Tibial nerve (tissue), 4 donors: ENCODE measurements at regions not wholly inside any gene's neighbourhood (a gene's known extent, or its start where the extent isn't known, plus 50 kb on each side); places are given as distances from the start of the nearest gene placed in this dataset.

Experiments used
- DNase-seq, 2 donors: peaks; one replicate each; pipeline ENCODE4 v3.0.0-alpha.2; 2019; ENCODE audit warnings: low spot score in 2 of 2
- H3K27ac ChIP-seq, 4 donors: fragments of 200-600 bp; sonication (generic) in 3 of 4; one replicate each; pipeline ENCODE4 v1.5.1; 2017 to 2019; ENCODE audit warnings: mild to moderate bottlenecking in 1 of 4
- H3K27me3 ChIP-seq, 2 donors: fragments of 200-600 bp; sonication (generic) in 1 of 2; one replicate each; pipeline versions ENCODE4 v1.5.1 to v1.6.0; 2017 to 2019
- H3K36me3 ChIP-seq, 3 donors: fragments of 200-600 bp; sonication (generic); one replicate each; pipeline ENCODE4 v1.5.1; 2018 to 2019
- H3K4me1 ChIP-seq, 4 donors: fragments of 200-600 bp; sonication (generic) in 3 of 4; one replicate each; pipeline ENCODE4 v1.5.1; 2017 to 2019
- H3K4me3 ChIP-seq, 4 donors: fragments of 200-600 bp; sonication (generic) in 3 of 4; one replicate each; pipeline ENCODE4 v1.5.1; 2017 to 2019; ENCODE audit warnings: mild to moderate bottlenecking in 1 of 4, moderate library complexity in 1 of 4
- H3K9me3 ChIP-seq, 4 donors: fragments of 200-600 bp; sonication (generic) in 3 of 4; one replicate each; pipeline ENCODE4 v1.5.1; 2017 to 2019
- EP300 ChIP-seq, 2 donors: sonication (generic); formaldehyde crosslinking; IDR thresholded peaks; one replicate each; pipeline ENCODE4 v1.6.1; 2017; ENCODE audit warnings: antibody characterized with exemption in 2 of 2, mild to moderate bottlenecking in 1 of 2
- POLR2A ChIP-seq, 2 donors: fragments of 450-650 bp; IDR thresholded peaks; one replicate each; pipeline ENCODE4 v1.6.1; 2017; ENCODE audit warnings: antibody characterized with exemption in 2 of 2, mild to moderate bottlenecking in 2 of 2, moderate library complexity in 2 of 2
- WGBS, 2 donors: methylation state at CpG; one replicate each; pipeline ENCODE4 v1.1.5; 2018; 5-methylcytosine and 5-hydroxymethylcytosine counted together
- TF ChIP-seq, protein P1 (sequence below), 5 experiments: fragments of 200-600 bp in 3 of 5; fragments of 450-650 bp in 2 of 5; sonication (generic) in 3 of 5; IDR thresholded peaks; one replicate each; pipeline ENCODE4 v1.5.1; 2016 to 2019; ENCODE audit warnings: antibody characterized with exemption in 5 of 5, mild to moderate bottlenecking in 3 of 5, moderate library complexity in 2 of 5

DNA sequence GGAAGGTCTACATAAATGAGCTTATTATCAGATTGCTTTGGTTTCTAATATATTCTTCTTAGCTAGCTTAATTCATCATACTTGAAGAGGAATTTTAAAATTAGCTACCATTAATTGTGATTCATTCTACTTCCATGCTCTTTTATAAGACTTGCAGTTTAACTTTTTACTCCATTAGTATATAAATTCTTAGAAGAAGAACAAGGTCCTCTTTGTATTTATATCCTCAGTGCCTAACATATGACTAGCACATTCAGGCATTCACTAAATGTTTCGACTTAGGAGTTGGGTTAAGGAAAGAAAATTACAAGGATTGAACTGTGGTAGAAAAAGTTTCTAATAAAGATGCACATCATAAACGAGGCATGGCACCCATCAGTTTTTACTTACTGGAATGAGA is 1135.5 kb downstream of the JRKL start:
- Histone ChIP-seq H3K4me1 (no peaks in the 10 kb centered on the region), H3K36me3 (no peaks in the 10 kb centered on the region), H3K9me3 (no peaks in the 10 kb centered on the region), H3K27me3 (no peaks in the 10 kb centered on the region), H3K27ac (no peak overlapping the region), H3K4me3 (no peak overlapping the region)
- 33 to 36% methylated on average over 2 of the region's 2 CpGs for WGBS, 2 donors
- no peak for DNase-seq
- TF ChIP-seq EP300 (IDR thresholded peaks at IDR 0.05) (no peak), POLR2A (IDR thresholded peaks at IDR 0.05) (no peak)
- TF ChIP-seq, protein P1, sequence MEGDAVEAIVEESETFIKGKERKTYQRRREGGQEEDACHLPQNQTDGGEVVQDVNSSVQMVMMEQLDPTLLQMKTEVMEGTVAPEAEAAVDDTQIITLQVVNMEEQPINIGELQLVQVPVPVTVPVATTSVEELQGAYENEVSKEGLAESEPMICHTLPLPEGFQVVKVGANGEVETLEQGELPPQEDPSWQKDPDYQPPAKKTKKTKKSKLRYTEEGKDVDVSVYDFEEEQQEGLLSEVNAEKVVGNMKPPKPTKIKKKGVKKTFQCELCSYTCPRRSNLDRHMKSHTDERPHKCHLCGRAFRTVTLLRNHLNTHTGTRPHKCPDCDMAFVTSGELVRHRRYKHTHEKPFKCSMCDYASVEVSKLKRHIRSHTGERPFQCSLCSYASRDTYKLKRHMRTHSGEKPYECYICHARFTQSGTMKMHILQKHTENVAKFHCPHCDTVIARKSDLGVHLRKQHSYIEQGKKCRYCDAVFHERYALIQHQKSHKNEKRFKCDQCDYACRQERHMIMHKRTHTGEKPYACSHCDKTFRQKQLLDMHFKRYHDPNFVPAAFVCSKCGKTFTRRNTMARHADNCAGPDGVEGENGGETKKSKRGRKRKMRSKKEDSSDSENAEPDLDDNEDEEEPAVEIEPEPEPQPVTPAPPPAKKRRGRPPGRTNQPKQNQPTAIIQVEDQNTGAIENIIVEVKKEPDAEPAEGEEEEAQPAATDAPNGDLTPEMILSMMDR (IDR thresholded peaks at IDR 0.05): no peak

GRCh38 chr11:97537407-97538150 is 1147.8 kb downstream of the JRKL start:
- WGBS, 2 donors: 92 to 93% methylated on average over 14 of the region's 14 CpGs
- no peaks in the 10 kb centered on the region for H3K4me1 ChIP-seq
- no peaks in the 10 kb centered on the region for H3K27me3 ChIP-seq
- no peak for DNase-seq
- H3K4me3 ChIP-seq: no peak overlapping the region
- H3K27ac ChIP-seq: no peak overlapping the region
- no peaks in the 10 kb centered on the region for H3K9me3 ChIP-seq
- no peaks in the 10 kb centered on the region for H3K36me3 ChIP-seq
- TF ChIP-seq EP300 (IDR thresholded peaks at IDR 0.05) (no peak), POLR2A (IDR thresholded peaks at IDR 0.05) (no peak)
- TF ChIP-seq, protein P1 (IDR thresholded peaks at IDR 0.05): no peak

DNA sequence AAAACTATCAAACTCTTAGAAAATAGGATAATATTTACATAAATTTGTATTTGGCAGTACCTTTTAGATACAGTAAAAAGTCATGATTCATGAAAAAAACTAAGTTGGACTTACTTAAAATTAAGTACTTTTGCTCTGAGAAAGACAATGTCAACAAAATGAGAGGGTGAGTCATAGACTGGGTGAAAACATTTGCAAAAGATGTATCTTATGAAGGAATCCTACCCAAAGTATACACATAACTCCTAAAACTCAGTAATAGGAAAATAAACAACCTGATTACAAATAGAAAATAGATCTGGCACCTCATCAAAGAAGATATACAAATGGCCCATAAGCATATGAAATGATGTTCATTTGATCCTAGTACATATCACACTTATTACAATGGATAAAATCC is 1154.6 kb downstream of the JRKL start:
- TF ChIP-seq POLR2A (IDR thresholded peaks at IDR 0.05): no peak
- TF ChIP-seq EP300 (IDR thresholded peaks at IDR 0.05): no peak
- TF ChIP-seq, protein P1 (IDR thresholded peaks at IDR 0.05): no peak
- Histone ChIP-seq H3K36me3 (no peaks in the 10 kb centered on the region), H3K27me3 (no peaks in the 10 kb centered on the region)

GRCh38 chr11:97548280-97548679 is 1158.5 kb downstream of the JRKL start:
- H3K27ac ChIP-seq: no peak overlapping the region
- no peaks in the 10 kb centered on the region for H3K36me3 ChIP-seq
- H3K4me3 ChIP-seq: no peak overlapping the region
- no peak for DNase-seq
- no peaks in the 10 kb centered on the region for H3K4me1 ChIP-seq
- 72 to 87% methylated on average over 2 of the region's 2 CpGs for WGBS, 2 donors
- H3K27me3 ChIP-seq: no peaks in the 10 kb centered on the region
- TF ChIP-seq EP300 (IDR thresholded peaks at IDR 0.05) (no peak), POLR2A (IDR thresholded peaks at IDR 0.05) (no peak)
- TF ChIP-seq, protein P1 (IDR thresholded peaks at IDR 0.05): no peak
- no peaks in the 10 kb centered on the region for H3K9me3 ChIP-seq

More for the DNA sequence above, 1154.6 kb downstream of the JRKL start:
- Histone ChIP-seq H3K4me3 (no peak overlapping the region), H3K4me1 (no peaks in the 10 kb centered on the region), H3K9me3 (no peaks in the 10 kb centered on the region), H3K27ac (no peak overlapping the region)
- no peak for DNase-seq

DNA sequence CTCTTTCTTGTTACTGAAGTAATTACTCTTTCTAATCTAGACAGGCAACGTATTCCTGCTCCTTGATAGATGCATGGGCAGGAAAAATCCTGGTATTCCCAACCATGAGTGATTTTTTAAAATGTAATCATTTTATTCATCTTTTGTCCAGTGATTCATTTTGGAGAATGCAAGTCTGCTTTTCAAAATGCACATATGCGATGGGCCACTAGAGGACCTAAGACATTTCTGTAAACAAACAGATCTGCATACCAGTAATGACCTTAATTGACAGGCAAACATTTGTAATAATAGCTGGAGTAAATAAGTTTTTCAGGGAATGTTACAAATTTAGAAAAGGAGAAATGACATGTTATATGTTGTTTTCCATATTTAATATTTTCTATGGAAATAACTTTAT is 1167.6 kb downstream of the JRKL start:
- TF ChIP-seq, protein P1 (IDR thresholded peaks at IDR 0.05): no peak
- no peak for TF ChIP-seq EP300 (IDR thresholded peaks at IDR 0.05)
- TF ChIP-seq POLR2A (IDR thresholded peaks at IDR 0.05): no peak
- no peaks in the 10 kb centered on the region for H3K36me3 ChIP-seq
- H3K4me1 ChIP-seq: no peaks in the 10 kb centered on the region
- H3K27ac ChIP-seq: no peak overlapping the region
- WGBS, 2 donors: 57% methylated on average over 2 of the region's 2 CpGs
- H3K4me3 ChIP-seq: no peak overlapping the region
- no peaks in the 10 kb centered on the region for H3K27me3 ChIP-seq
- no peaks in the 10 kb centered on the region for H3K9me3 ChIP-seq
- DNase-seq: no peak
